Chondrocyte (in vitro differentiated cells): ENCODE measurements at regions not wholly inside any gene's neighbourhood (a gene's known extent, or its start where the extent isn't known, plus 50 kb on each side); places are given as distances from the start of the nearest gene placed in this dataset.
A peak's percentile ranks its signal among the peaks of the same experiment; 100 is the strongest.

Experiments used
- DNase-seq: peaks from one replicate; pipeline ENCODE4 v3.0.0; 2021; ENCODE audit warnings: mixed read lengths, low spot score
- H3K27ac Mint-ChIP-seq: one replicate; pipeline ENCODE4 v1.8.0; 2021; ENCODE audit warnings: mild to moderate bottlenecking, moderate library complexity, mixed read lengths; ENCODE audit not compliant: unreplicated experiment
- H3K27me3 Mint-ChIP-seq: 2 replicates; pipeline ENCODE4 v1.8.0; 2021; ENCODE audit warnings: low read depth, mixed read lengths
- H3K36me3 Mint-ChIP-seq: 2 replicates; pipeline ENCODE4 v1.8.0; 2021; ENCODE audit warnings: low read depth, mixed read lengths
- H3K4me1 Mint-ChIP-seq: 2 replicates; pipeline ENCODE4 v1.8.0; 2021; ENCODE audit warnings: low read depth, mild to moderate bottlenecking, mixed read lengths
- H3K4me3 Mint-ChIP-seq: one replicate; pipeline ENCODE4 v1.8.0; 2021; ENCODE audit warnings: mild to moderate bottlenecking, moderate library complexity, mixed read lengths; ENCODE audit not compliant: unreplicated experiment
- H3K9me3 Mint-ChIP-seq: 2 replicates; pipeline ENCODE4 v1.8.0; 2021; ENCODE audit warnings: low read depth, mixed read lengths
- TF ChIP-seq, protein P1 (sequence below): fragments of 200-600 bp; sonication (generic); IDR thresholded peaks from 2 replicates; pipeline ENCODE4 v1.5.0; 2021; ENCODE audit warnings: antibody characterized with exemption, mild to moderate bottlenecking, moderate library complexity

DNA sequence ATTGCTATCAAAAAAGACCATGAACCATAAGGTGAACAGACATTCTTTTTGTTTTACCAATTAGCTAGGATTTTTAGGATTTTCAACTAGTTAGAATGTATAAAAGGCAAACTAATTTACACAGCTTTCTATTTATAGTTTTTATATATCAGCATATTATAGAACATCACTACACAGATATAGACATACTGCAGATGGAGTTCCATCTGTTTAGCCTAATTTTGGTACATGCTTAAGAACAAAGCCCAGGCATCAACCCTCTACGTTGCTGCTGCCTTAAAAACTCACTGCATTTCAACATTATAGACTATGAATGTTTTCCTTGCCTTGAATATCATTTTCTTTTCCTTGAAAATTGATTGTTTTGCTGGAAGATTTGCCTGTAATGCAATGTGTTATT lies 2227.5 kb upstream of the C9orf72 start:
- Mint-ChIP-seq H3K27me3 (peaks cover 14% of the 10 kb centered on the region), H3K27ac (no peak overlapping the region), H3K4me1 (no peaks in the 10 kb centered on the region), H3K4me3 (no peak overlapping the region), H3K36me3 (no peaks in the 10 kb centered on the region), H3K9me3 (no peaks in the 10 kb centered on the region)
- DNase-seq, result no peak
- TF ChIP-seq, protein P1, sequence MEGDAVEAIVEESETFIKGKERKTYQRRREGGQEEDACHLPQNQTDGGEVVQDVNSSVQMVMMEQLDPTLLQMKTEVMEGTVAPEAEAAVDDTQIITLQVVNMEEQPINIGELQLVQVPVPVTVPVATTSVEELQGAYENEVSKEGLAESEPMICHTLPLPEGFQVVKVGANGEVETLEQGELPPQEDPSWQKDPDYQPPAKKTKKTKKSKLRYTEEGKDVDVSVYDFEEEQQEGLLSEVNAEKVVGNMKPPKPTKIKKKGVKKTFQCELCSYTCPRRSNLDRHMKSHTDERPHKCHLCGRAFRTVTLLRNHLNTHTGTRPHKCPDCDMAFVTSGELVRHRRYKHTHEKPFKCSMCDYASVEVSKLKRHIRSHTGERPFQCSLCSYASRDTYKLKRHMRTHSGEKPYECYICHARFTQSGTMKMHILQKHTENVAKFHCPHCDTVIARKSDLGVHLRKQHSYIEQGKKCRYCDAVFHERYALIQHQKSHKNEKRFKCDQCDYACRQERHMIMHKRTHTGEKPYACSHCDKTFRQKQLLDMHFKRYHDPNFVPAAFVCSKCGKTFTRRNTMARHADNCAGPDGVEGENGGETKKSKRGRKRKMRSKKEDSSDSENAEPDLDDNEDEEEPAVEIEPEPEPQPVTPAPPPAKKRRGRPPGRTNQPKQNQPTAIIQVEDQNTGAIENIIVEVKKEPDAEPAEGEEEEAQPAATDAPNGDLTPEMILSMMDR, result no peak

DNA sequence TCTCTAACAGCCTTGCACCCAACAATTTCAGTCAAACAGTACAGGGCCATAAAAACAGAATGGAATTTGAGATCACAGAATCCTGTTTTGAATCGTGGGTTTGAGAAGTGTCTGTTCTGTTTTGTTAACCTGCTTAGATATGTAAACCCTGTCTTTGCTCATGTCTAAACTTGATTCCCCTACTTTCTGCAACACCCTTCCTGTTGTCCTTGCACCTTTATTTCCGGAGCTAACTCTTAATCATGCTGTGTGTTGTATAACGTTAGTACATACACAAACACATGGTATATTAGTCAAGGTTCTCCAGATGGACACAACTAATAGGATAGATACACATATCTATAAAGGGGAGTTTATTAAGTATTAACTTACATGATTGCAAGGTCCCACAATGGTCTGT lies 2229.2 kb upstream of the C9orf72 start:
- Mint-ChIP-seq H3K9me3 (no peaks in the 10 kb centered on the region), H3K4me1 (no peaks in the 10 kb centered on the region), H3K27me3 (peaks cover 11% of the 10 kb centered on the region), H3K27ac (no peak overlapping the region), H3K4me3 (no peak overlapping the region), H3K36me3 (no peaks in the 10 kb centered on the region)
- DNase-seq, result no peak
- TF ChIP-seq, protein P1, result no peak

DNA sequence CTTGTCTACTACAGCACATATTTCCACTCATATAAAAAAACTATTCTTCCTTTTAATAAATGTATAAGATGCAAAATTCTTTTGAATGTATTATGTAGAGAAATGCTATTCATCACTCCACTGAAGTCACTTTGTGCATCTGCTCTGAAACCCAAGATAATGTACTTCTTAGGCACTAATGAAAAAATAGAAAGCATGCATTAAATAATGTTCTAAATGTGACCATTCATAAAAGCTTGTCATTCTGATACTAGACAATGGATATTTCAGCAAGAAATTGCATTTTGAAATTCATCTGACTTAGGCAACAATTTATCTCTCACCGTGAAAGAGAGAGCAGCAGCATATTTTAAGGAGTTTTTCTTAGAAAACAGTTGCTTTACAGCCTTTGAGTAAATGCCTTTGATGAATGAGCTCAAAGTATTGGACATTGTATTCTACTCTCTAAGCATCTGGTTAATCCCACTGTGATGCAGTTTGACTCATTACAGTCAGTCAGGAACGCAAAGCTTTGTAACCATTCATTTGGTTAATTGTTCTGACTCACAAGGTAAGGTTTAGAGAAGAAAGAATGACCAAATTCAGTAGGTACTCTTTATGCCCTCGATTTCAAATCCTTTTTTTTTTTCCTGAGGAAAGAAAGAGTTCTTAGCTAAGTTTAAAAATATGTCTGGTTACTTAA lies 2233.8 kb upstream of the C9orf72 start:
- Mint-ChIP-seq H3K27me3 (peaks cover 2% of the 10 kb centered on the region), H3K4me1 (no peaks in the 10 kb centered on the region), H3K36me3 (no peaks in the 10 kb centered on the region), H3K27ac (no peak overlapping the region), H3K9me3 (peaks cover 10% of the 10 kb centered on the region), H3K4me3 (no peak overlapping the region)
- DNase-seq, result no peak
- TF ChIP-seq, protein P1, result no peak

DNA sequence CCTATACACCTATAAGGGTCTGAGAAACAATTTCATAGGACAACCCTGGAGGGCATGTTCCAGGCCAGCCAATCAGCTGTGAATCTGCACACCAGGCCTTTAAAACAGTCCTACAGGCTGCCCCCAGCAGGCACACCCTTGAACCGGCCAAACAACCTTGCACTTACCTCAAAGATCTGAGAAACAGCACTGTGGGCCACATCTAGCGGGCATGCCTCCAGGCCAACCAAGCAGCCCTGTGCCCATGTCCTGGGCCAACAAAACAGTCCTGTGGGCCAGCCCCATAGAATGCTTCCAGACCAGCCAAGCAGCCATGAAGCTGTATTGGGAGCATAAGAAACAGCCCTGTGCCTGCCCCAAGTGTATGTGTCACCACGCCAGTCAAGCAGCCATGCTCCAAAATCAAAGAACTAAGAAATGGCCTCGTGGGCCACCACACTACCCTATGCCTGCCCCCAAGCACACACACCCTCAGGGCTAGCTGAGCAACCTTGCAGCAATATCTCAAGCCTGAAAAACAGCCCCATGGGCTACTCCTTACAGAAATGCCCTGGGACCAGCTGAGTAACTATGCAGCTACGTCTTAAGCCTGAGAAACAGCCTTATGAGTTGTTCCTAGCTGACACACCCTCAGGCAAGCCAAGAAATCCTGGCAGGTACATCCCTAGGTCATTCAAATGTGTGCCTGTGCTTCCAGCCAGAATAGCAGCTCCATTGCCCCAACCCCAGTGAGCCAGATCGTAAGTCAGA lies 2243.8 kb upstream of the C9orf72 start:
- Mint-ChIP-seq H3K9me3 (peaks cover 36% of the 10 kb centered on the region), H3K4me1 (no peaks in the 10 kb centered on the region), H3K27ac (no peak overlapping the region), H3K36me3 (peaks cover 2% of the 10 kb centered on the region), H3K27me3 (no peaks in the 10 kb centered on the region), H3K4me3 (no peak overlapping the region)
- TF ChIP-seq, protein P1, result no peak
- DNase-seq, result peak; percentile 66

DNA sequence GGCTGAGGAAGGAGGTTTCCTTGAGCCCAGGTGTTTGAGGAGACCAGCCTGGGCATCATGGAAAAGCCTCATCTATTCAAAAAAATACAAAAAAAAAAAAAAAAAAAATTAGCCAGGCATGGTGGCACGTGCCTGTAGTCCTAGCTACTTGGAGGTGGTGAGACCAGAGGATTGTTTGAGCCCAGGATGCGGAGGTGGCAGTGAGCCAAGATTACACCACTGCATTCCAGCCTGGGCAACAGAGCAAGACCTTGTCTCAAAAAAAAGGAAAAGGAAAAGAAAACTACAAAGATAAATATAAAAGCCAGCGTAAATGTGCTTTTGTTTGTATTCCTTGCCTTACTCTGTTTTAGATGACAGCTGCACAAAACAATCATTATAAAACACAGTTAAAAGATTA lies 2249.2 kb upstream of the C9orf72 start:
- no peak overlapping the region for H3K4me3 Mint-ChIP-seq
- peaks cover 38% of the 10 kb centered on the region for H3K9me3 Mint-ChIP-seq
- H3K27ac Mint-ChIP-seq, result no peak overlapping the region
- DNase-seq, result no peak
- no peaks in the 10 kb centered on the region for H3K27me3 Mint-ChIP-seq
- TF ChIP-seq, protein P1, result no peak
- no peaks in the 10 kb centered on the region for H3K4me1 Mint-ChIP-seq
- peaks cover 2% of the 10 kb centered on the region for H3K36me3 Mint-ChIP-seq
